Spleen (tissue), 11 donors: ENCODE measurements at regions not wholly inside any gene's neighbourhood (a gene's known extent, or its start where the extent isn't known, plus 50 kb on each side); places are given as distances from the start of the nearest gene placed in this dataset.

Source experiments
- DNase-seq: peaks from one replicate; pipeline ENCODE4 v3.0.0-alpha.2; 2020
- H3K27ac ChIP-seq, 8 donors: fragments of 200-600 bp; sonication (generic) in 7 of 8; 1 replicate in 4 of 8; 2 replicates in 4 of 8; pipeline versions ENCODE4 v1.5.0 to v1.8.0; 2016 to 2021; ENCODE audit warnings: inconsistent platforms in 4 of 8, mild to moderate bottlenecking in 4 of 8, moderate library complexity in 1 of 8
- H3K27me3 ChIP-seq, 7 donors: fragments of 200-600 bp; sonication (generic) in 6 of 7; replicated peaks in 1 of 7; 1 replicate in 4 of 7; 2 replicates in 3 of 7; pipeline versions ENCODE4 v1.5.0 to v1.8.0; 2016 to 2021; ENCODE audit warnings: inconsistent platforms in 3 of 7, mild to moderate bottlenecking in 1 of 7
- H3K36me3 ChIP-seq, 6 donors: fragments of 200-600 bp; sonication (generic) in 5 of 6; 1 replicate in 4 of 6; 2 replicates in 2 of 6; pipeline versions ENCODE4 v1.5.0 to v1.8.0; 2016 to 2021; ENCODE audit warnings: inconsistent platforms in 2 of 6
- H3K4me1 ChIP-seq, 6 donors: fragments of 200-600 bp; sonication (generic) in 5 of 6; 1 replicate in 3 of 6; 2 replicates in 3 of 6; pipeline versions ENCODE4 v1.5.0 to v1.8.0; 2016 to 2021; ENCODE audit warnings: inconsistent platforms in 3 of 6
- H3K4me3 ChIP-seq, 8 donors: fragments of 200-600 bp; sonication (generic) in 7 of 8; 1 replicate in 4 of 8; 2 replicates in 4 of 8; pipeline versions ENCODE4 v1.5.0 to v1.8.0; 2016 to 2021; ENCODE audit warnings: inconsistent platforms in 4 of 8, mild to moderate bottlenecking in 4 of 8, moderate library complexity in 2 of 8
- H3K9me3 ChIP-seq, 8 donors: fragments of 200-600 bp; sonication (generic) in 7 of 8; 1 replicate in 4 of 8; 2 replicates in 4 of 8; pipeline versions ENCODE4 v1.5.0 to v1.8.0; 2016 to 2021; ENCODE audit warnings: inconsistent platforms in 4 of 8
- POLR2A ChIP-seq, 3 donors: fragments of 450-650 bp; IDR thresholded peaks; one replicate each; pipeline ENCODE4 v1.5.1; 2017; ENCODE audit warnings: antibody characterized with exemption in 3 of 3, mild to moderate bottlenecking in 1 of 3
- POLR2AphosphoS5 ChIP-seq, 3 donors: sonication (generic); formaldehyde crosslinking; IDR thresholded peaks; one replicate each; pipeline ENCODE4 v1.5.1; 2017; ENCODE audit warnings: antibody characterized with exemption in 3 of 3
- WGBS, 5 donors: extraction: QIAGEN DNeasy Blood & Tissue Kit in 3 of 5; methylation state at CpG; one replicate each; pipeline versions ENCODE4 v1.1.5 to v1.1.7; 2013 to 2018; 5-methylcytosine and 5-hydroxymethylcytosine counted together
- intact Hi-C: fragments of 100-400 bp; cut with DNase I; formaldehyde crosslinking; loops from one replicate; pipeline ENCODE4 v1.15.0; 2023; ENCODE audit warnings: low total_unique reads
- TF ChIP-seq, protein P1 (sequence below), 11 experiments: fragments of 200-600 bp in 7 of 11; fragments of 450-650 bp in 4 of 11; sonication (generic) in 4 of 11; IDR thresholded peaks in 8 of 11; conservative IDR thresholded peaks in 3 of 11; 1 replicate in 7 of 11; 2 replicates in 4 of 11; pipeline versions ENCODE4 v1.4.0 to v1.8.0; 2016 to 2021; ENCODE audit warnings: antibody characterized with exemption in 11 of 11, inconsistent platforms in 4 of 11, mild to moderate bottlenecking in 1 of 11
- donor health status: healthy with polysubstance abuse.
- donor health status: DM: no; HTN: no; CAD: no; lungs with moderate emphysema.
- donor health status: DM: no; HTN: no; CAD: no.
- donor health status: Bipolar disorder and iron deficiency.
- donor health status: healthy.
- donor health status: DM: no; HTN: no; CAD: no.
- donor health status: DM: yes; HTN: yes; CAD: no.

- peak overlapping the region in 1 of 8 donors; percentile 17 for H3K27ac ChIP-seq
- peaks cover 0 to 14% (median 6%) of the 10 kb centered on the region in 6 donors for H3K4me1 ChIP-seq
- 9 to 12% (median 10%) methylated on average over 21 to 28 of the region's 28 CpGs for WGBS, 5 donors
- TF ChIP-seq POLR2A (IDR thresholded peaks at IDR 0.05) (no peak), POLR2AphosphoS5 (IDR thresholded peaks at IDR 0.05) (peak; percentile 18 to 52 (median 38))
- TF ChIP-seq, protein P1, sequence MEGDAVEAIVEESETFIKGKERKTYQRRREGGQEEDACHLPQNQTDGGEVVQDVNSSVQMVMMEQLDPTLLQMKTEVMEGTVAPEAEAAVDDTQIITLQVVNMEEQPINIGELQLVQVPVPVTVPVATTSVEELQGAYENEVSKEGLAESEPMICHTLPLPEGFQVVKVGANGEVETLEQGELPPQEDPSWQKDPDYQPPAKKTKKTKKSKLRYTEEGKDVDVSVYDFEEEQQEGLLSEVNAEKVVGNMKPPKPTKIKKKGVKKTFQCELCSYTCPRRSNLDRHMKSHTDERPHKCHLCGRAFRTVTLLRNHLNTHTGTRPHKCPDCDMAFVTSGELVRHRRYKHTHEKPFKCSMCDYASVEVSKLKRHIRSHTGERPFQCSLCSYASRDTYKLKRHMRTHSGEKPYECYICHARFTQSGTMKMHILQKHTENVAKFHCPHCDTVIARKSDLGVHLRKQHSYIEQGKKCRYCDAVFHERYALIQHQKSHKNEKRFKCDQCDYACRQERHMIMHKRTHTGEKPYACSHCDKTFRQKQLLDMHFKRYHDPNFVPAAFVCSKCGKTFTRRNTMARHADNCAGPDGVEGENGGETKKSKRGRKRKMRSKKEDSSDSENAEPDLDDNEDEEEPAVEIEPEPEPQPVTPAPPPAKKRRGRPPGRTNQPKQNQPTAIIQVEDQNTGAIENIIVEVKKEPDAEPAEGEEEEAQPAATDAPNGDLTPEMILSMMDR (IDR thresholded peaks at IDR 0.05 in 8 of 11, conservative IDR thresholded peaks at IDR 0.05 in 3 of 11) = no peak
- H3K36me3 ChIP-seq = no peaks in the 10 kb centered on the region
- H3K9me3 ChIP-seq = no peaks in the 10 kb centered on the region
- peaks cover 0 to 88% (median 14%) of the 10 kb centered on the region in 7 donors for H3K27me3 ChIP-seq
- intact Hi-C loops = no loop called here
- no peak overlapping the region for H3K4me3 ChIP-seq
- DNase-seq = peak; percentile 65
Measured at GRCh38 chr1:22341791-22342605, 109.7 kb upstream of the ZBTB40 start.

DNA sequence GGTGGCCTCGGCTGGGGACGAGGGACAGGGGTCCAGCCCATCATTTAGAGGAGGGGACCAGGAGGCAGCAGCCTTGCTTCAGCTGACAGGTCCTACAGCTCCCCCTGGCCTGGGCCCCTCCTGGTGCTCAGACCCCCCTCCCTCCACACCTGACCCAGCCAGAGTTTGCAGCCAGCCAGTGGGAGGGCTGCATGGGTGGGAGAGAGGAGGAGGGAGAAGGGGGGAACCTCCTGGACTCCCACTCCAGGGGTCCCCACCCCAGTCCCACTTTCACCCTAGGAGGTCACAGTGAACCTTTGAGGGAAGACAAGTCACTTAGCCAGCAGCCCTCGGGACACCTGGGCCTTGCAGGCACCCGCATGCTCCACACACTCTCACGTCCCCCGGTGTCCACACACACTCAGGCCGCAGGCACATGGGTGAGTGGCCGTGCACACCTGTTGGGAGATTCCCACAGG lies 108.9 kb upstream of the ZBTB40 start:
- intact Hi-C loops = no loop called here
- Histone ChIP-seq H3K4me3 (no peak overlapping the region), H3K4me1 (peaks cover 0 to 14% (median 6%) of the 10 kb centered on the region in 6 donors), H3K27me3 (peaks cover 0 to 95% (median 14%) of the 10 kb centered on the region in 7 donors), H3K9me3 (no peaks in the 10 kb centered on the region), H3K36me3 (no peaks in the 10 kb centered on the region), H3K27ac (no peak overlapping the region)
- WGBS, 5 donors = 55 to 72% (median 69%) methylated on average over 7 to 8 of the region's 8 CpGs
- TF ChIP-seq, protein P1 (IDR thresholded peaks at IDR 0.05 in 8 of 11, conservative IDR thresholded peaks at IDR 0.05 in 3 of 11) = no peak
- TF ChIP-seq POLR2A (IDR thresholded peaks at IDR 0.05) (no peak), POLR2AphosphoS5 (IDR thresholded peaks at IDR 0.05) (no peak)
- DNase-seq = peak; percentile 58

DNA sequence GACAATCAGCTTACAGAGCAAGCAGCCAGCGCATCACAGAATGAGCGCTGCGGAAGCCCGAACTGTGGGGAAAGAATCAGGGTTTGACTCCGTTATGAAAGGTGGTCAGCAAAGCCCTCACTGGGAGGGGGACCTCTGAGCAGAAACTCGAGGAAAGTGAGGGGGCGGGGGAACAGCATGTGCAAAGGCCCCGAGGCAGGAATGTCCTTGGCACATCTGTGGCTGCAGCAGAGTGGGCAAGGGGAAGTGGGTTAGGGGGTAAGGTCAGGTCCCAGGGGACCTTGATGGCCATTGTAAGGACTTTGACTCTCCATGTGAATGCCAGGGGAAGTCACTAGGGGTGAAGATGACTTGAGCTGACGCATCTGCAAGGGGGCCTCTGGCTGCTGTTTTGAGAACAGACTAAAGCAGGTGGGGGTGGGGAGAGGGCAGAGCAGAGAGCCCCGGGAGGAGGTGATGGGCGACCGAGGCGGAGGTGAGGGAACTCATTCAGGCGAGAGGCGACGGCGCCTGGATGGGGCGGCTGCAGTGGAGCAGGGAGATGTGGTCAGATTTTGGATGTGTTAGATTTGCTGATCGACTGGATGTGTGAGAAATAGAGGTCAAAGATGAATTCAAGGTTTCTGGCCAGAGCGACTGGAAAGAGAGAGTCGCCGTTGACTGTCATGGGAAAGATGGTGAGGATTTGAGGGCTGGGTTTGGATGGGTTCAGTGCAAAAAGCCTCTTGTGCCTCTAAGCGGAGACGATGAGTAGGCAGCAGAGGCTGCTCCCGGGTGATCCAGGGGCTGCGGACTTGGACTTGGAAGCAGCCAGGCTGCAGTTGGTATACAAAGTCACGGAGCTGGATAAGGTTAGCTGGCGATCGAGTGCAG lies 108.0 kb upstream of the ZBTB40 start:
- TF ChIP-seq, protein P1 (IDR thresholded peaks at IDR 0.05 in 8 of 11, conservative IDR thresholded peaks at IDR 0.05 in 3 of 11) = no peak
- TF ChIP-seq POLR2A (IDR thresholded peaks at IDR 0.05) (no peak), POLR2AphosphoS5 (IDR thresholded peaks at IDR 0.05) (no peak)
- H3K27me3 ChIP-seq = peaks cover 0 to 95% (median 14%) of the 10 kb centered on the region in 7 donors
- H3K4me1 ChIP-seq = peaks cover 0 to 14% (median 6%) of the 10 kb centered on the region in 6 donors
- no peaks in the 10 kb centered on the region for H3K36me3 ChIP-seq
- H3K27ac ChIP-seq = no peak overlapping the region
- intact Hi-C loops = no loop called here
- H3K9me3 ChIP-seq = no peaks in the 10 kb centered on the region
- 79 to 84% (median 82%) methylated on average over 29 of the region's 29 CpGs for WGBS, 5 donors
- H3K4me3 ChIP-seq = no peak overlapping the region
- DNase-seq = peak; percentile 56

- Histone ChIP-seq H3K27ac (no peak overlapping the region), H3K4me1 (peaks cover 0 to 14% (median 6%) of the 10 kb centered on the region in 6 donors), H3K9me3 (no peaks in the 10 kb centered on the region), H3K27me3 (peaks cover 0 to 95% (median 14%) of the 10 kb centered on the region in 7 donors), H3K36me3 (no peaks in the 10 kb centered on the region), H3K4me3 (no peak overlapping the region)
- intact Hi-C loops = no loop called here
- DNase-seq = no peak
- WGBS, 5 donors = 65 to 75% (median 69%) methylated on average over 5 of the region's 5 CpGs
- TF ChIP-seq POLR2A (IDR thresholded peaks at IDR 0.05) = no peak
- TF ChIP-seq POLR2AphosphoS5 (IDR thresholded peaks at IDR 0.05) = no peak
- TF ChIP-seq, protein P1 (IDR thresholded peaks at IDR 0.05 in 8 of 11, conservative IDR thresholded peaks at IDR 0.05 in 3 of 11) = no peak
Measured at GRCh38 chr1:22344329-22344630, 107.4 kb upstream of the ZBTB40 start.
